ENCODE measurements at regions not wholly inside any gene's neighbourhood (a gene's known extent, or its start where the extent isn't known, plus 50 kb on each side); places are given as distances from the start of the nearest gene placed in this dataset.

- H3K4me1 ChIP-seq: no peaks in the 10 kb centered on the region
- TF ChIP-seq CTCF (IDR thresholded peaks at IDR 0.05): no peak
- TF ChIP-seq EZH2phosphoT487 (IDR thresholded peaks at IDR 0.05): no peak
- no peak for TF ChIP-seq EZH2 (IDR thresholded peaks at IDR 0.05)
- H3K4me3 ChIP-seq: no peak overlapping the region
- peaks cover 10% of the 10 kb centered on the region for H3K4me1 Mint-ChIP-seq
- peaks cover 2% of the 10 kb centered on the region for H3K27me3 Mint-ChIP-seq (ENCODE audit: insufficient read depth, low read depth)
- H3K4me3 Mint-ChIP-seq: no peak overlapping the region
- no peak overlapping the region for H2AFZ ChIP-seq (replicated peaks)
- no peak for DNase-seq (ENCODE audit: low spot score)
- H3K4me2 ChIP-seq: no peak overlapping the region
- no peaks in the 10 kb centered on the region for H3K36me3 Mint-ChIP-seq
- no peak overlapping the region for H3K9ac ChIP-seq
- H3K27ac Mint-ChIP-seq: no peak overlapping the region
- H3K79me2 ChIP-seq (ENCODE audit: low read depth): no peaks in the 10 kb centered on the region
- H3K27me3 ChIP-seq: no peaks in the 10 kb centered on the region
- H3K36me3 ChIP-seq: no peaks in the 10 kb centered on the region
- no peaks in the 10 kb centered on the region for H3K9me3 Mint-ChIP-seq
- H3F3A ChIP-seq (ENCODE audit: low read depth): no peaks in the 10 kb centered on the region
- H4K20me1 ChIP-seq (ENCODE audit: low read depth): no peaks in the 10 kb centered on the region
- no peak overlapping the region for H3K27ac ChIP-seq
- H3K9me3 ChIP-seq (ENCODE audit: low read depth): no peaks in the 10 kb centered on the region
These were observed 105.6 kb upstream of the SLC44A3 start for GRCh38 chr1:94714552-94714951.

GRCh38 chr1:94714152-94714551, 106.0 kb upstream of the SLC44A3 start:
- H3K27ac Mint-ChIP-seq: no peak overlapping the region
- TF ChIP-seq EZH2 (IDR thresholded peaks at IDR 0.05): no peak
- TF ChIP-seq CTCF (IDR thresholded peaks at IDR 0.05): no peak
- TF ChIP-seq EZH2phosphoT487 (IDR thresholded peaks at IDR 0.05): no peak
- H3K4me1 Mint-ChIP-seq: peaks cover 10% of the 10 kb centered on the region
- Histone ChIP-seq H3K4me3 (no peak overlapping the region), H2AFZ (replicated peaks) (no peak overlapping the region), H3K4me2 (no peak overlapping the region), H3F3A (ENCODE audit: low read depth) (no peaks in the 10 kb centered on the region), H3K9ac (no peak overlapping the region), H3K27ac (no peak overlapping the region), H3K36me3 (no peaks in the 10 kb centered on the region), H3K79me2 (ENCODE audit: low read depth) (no peaks in the 10 kb centered on the region), H3K4me1 (no peaks in the 10 kb centered on the region), H3K27me3 (no peaks in the 10 kb centered on the region), H4K20me1 (ENCODE audit: low read depth) (no peaks in the 10 kb centered on the region), H3K9me3 (ENCODE audit: low read depth) (no peaks in the 10 kb centered on the region)
- H3K4me3 Mint-ChIP-seq: no peak overlapping the region
- no peaks in the 10 kb centered on the region for H3K36me3 Mint-ChIP-seq
- peaks cover 3% of the 10 kb centered on the region for H3K27me3 Mint-ChIP-seq (ENCODE audit: insufficient read depth, low read depth)
- H3K9me3 Mint-ChIP-seq: no peaks in the 10 kb centered on the region
- DNase-seq (ENCODE audit: low spot score): no peak

- Mint-ChIP-seq H3K4me1 (peaks cover 10% of the 10 kb centered on the region), H3K36me3 (no peaks in the 10 kb centered on the region), H3K27ac (no peak overlapping the region), H3K9me3 (no peaks in the 10 kb centered on the region), H3K27me3 (ENCODE audit: insufficient read depth, low read depth) (peaks cover 4% of the 10 kb centered on the region), H3K4me3 (no peak overlapping the region)
- Histone ChIP-seq H3K9ac (no peak overlapping the region), H3K27ac (no peak overlapping the region), H3K4me2 (no peak overlapping the region), H3K4me3 (no peak overlapping the region), H2AFZ (replicated peaks) (no peak overlapping the region), H3K9me3 (ENCODE audit: low read depth) (no peaks in the 10 kb centered on the region), H4K20me1 (ENCODE audit: low read depth) (no peaks in the 10 kb centered on the region), H3K4me1 (no peaks in the 10 kb centered on the region), H3K36me3 (no peaks in the 10 kb centered on the region), H3F3A (ENCODE audit: low read depth) (no peaks in the 10 kb centered on the region), H3K79me2 (ENCODE audit: low read depth) (no peaks in the 10 kb centered on the region), H3K27me3 (no peaks in the 10 kb centered on the region)
- no peak for DNase-seq (ENCODE audit: low spot score)
- TF ChIP-seq EZH2phosphoT487 (IDR thresholded peaks at IDR 0.05): no peak
- TF ChIP-seq CTCF (IDR thresholded peaks at IDR 0.05): no peak
- no peak for TF ChIP-seq EZH2 (IDR thresholded peaks at IDR 0.05)
These were observed 106.5 kb upstream of the SLC44A3 start for GRCh38 chr1:94713472-94714141.
